Epithelial cell of proximal tubule (primary cell): ENCODE measurements at regions not wholly inside any gene's neighbourhood (a gene's known extent, or its start where the extent isn't known, plus 50 kb on each side); places are given as distances from the start of the nearest gene placed in this dataset.
"Not testable (repeated sequence)": the region's sequence is repeated elsewhere in the genome, so short reads cannot be mapped to it uniquely, and the experiment has no call there.

ENCODE experiments used
- DNase-seq: peaks from one replicate; pipeline ENCODE4 v3.0.0-alpha.2; 2011; ENCODE audit warnings: low read depth
- H3K4me3 ChIP-seq: 2 replicates; pipeline ENCODE4 v1.5.1; 2011; ENCODE audit warnings: low read depth, mild to moderate bottlenecking, low read length
- TF ChIP-seq, protein P1 (sequence below): conservative IDR thresholded peaks from 2 replicates; pipeline ENCODE4 v1.5.1; 2012; ENCODE audit warnings: low read depth, mild to moderate bottlenecking, low read length

GRCh38 chr10:81405399-81405798 is 469.6 kb upstream of the NRG3 start:
- TF ChIP-seq, protein P1, sequence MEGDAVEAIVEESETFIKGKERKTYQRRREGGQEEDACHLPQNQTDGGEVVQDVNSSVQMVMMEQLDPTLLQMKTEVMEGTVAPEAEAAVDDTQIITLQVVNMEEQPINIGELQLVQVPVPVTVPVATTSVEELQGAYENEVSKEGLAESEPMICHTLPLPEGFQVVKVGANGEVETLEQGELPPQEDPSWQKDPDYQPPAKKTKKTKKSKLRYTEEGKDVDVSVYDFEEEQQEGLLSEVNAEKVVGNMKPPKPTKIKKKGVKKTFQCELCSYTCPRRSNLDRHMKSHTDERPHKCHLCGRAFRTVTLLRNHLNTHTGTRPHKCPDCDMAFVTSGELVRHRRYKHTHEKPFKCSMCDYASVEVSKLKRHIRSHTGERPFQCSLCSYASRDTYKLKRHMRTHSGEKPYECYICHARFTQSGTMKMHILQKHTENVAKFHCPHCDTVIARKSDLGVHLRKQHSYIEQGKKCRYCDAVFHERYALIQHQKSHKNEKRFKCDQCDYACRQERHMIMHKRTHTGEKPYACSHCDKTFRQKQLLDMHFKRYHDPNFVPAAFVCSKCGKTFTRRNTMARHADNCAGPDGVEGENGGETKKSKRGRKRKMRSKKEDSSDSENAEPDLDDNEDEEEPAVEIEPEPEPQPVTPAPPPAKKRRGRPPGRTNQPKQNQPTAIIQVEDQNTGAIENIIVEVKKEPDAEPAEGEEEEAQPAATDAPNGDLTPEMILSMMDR: no peak
- DNase-seq: no peak
- H3K4me3 ChIP-seq: no peak overlapping the region

- DNase-seq: no peak
- TF ChIP-seq, protein P1: peak; percentile 76
- H3K4me3 ChIP-seq: no peak overlapping the region
Observed at GRCh38 chr10:81414038-81414437, 461.0 kb upstream of the NRG3 start.

GRCh38 chr10:81426722-81427121 is 448.3 kb upstream of the NRG3 start:
- TF ChIP-seq, protein P1: no peak
- H3K4me3 ChIP-seq: no peak overlapping the region
- DNase-seq: no peak

- TF ChIP-seq, protein P1: no peak
- no peak for DNase-seq
- no peak overlapping the region for H3K4me3 ChIP-seq
Observed at GRCh38 chr10:81428456-81429134, 446.4 kb upstream of the NRG3 start.

GRCh38 chr10:81439445-81439844 is 435.5 kb upstream of the NRG3 start:
- TF ChIP-seq, protein P1: no peak
- DNase-seq: no peak
- H3K4me3 ChIP-seq: no peak overlapping the region

GRCh38 chr10:81441624-81442023 is 433.4 kb upstream of the NRG3 start:
- not testable (repeated sequence) for DNase-seq, H3K4me3 ChIP-seq

DNA sequence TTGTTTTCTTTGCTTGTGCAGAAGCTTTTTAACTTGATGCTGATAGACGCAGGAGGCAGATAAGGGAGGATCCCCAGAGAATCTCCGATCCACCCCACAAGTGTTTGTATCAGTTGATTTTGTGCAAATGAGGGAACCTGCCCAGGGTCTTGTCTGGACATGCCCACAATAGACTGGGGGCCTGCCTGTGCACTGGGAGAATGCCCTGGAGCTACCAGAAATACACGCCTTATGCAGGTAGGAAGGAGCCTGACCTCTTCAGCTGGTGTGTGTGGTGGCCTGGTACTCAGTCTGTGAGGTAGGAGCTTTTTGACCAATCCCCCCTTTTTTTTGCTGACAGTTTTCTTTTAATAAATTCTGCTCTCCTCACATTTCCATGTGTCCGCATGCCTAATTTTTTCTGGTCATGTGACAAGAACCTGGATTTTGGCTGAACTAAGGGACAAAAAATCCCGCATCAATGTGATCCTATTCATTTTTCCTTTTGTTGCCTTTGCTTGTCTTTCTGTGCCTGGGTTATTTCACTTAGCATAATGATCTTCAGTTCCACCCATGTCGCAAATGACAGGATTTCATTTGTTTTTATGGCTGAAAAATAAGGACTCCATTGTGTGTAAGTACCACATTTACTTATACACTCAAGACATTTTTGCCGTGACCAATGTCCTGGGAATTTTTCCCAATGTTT is 430.6 kb upstream of the NRG3 start:
- H3K4me3 ChIP-seq: no peak overlapping the region
- no peak for DNase-seq
- TF ChIP-seq, protein P1: no peak
